ENCODE measurements at regions not wholly inside any gene's neighbourhood (a gene's known extent, or its start where the extent isn't known, plus 50 kb on each side); places are given as distances from the start of the nearest gene placed in this dataset.
"Not testable (repeated sequence)": the region's sequence is repeated elsewhere in the genome, so short reads cannot be mapped to it uniquely, and the experiment has no call there.

DNA sequence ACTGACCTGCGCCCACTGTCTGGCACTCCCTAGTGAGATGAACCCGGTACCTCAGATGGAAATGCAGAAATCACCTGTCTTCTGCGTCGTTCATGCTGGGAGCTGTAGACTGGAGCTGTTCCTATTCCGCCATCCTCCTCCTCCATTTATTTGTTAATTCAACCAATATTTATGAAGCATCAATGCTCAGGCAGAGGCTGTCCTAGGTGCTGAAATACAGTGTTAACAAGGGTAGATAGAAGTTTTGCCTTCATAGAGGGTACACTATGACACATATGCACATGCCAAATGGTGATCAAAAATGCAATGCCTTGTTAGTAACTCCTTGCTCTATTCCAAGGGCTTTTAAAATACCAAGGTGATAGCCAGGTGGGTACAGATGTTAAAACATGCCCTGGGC lies 166.0 kb upstream of the CCL2 start:
- not testable (repeated sequence) for TF ChIP-seq CTCF (IDR thresholded peaks at IDR 0.05); EZH2 (IDR thresholded peaks at IDR 0.05; ENCODE audit: borderline replicate concordance, insufficient read depth, low read depth, low read length, poor library complexity, severe bottlenecking)
